Limb (tissue), 2 donors: ENCODE measurements at regions not wholly inside any gene's neighbourhood (a gene's known extent, or its start where the extent isn't known, plus 50 kb on each side); places are given as distances from the start of the nearest gene placed in this dataset.
"Not testable (repeated sequence)": the region's sequence is repeated elsewhere in the genome, so short reads cannot be mapped to it uniquely, and the experiment has no call there.

ENCODE experiments used
- DNase-seq, 2 donors: peaks; one replicate each; pipeline ENCODE4 v3.0.0-alpha.2; 2016; ENCODE audit errors: extremely low spot score in 2 of 2

GRCh38 chr2:126048719-126049118 lies 607.2 kb upstream of the GYPC start:
- DNase-seq = no peak

GRCh38 chr2:126049461-126049860 lies 606.5 kb upstream of the GYPC start:
- no peak for DNase-seq

- DNase-seq = no peak
Measured at GRCh38 chr2:126050991-126051736, 604.8 kb upstream of the GYPC start.

- DNase-seq = not testable (repeated sequence)
Measured at GRCh38 chr2:126051737-126052240, 604.2 kb upstream of the GYPC start.

GRCh38 chr2:126059379-126059778 lies 596.6 kb upstream of the GYPC start:
- no peak for DNase-seq

- DNase-seq = no peak
Measured at GRCh38 chr2:126085011-126085795, 570.8 kb upstream of the GYPC start.

- no peak for DNase-seq
Measured at GRCh38 chr2:126100962-126101361, 555.0 kb upstream of the GYPC start.

- DNase-seq = no peak
Measured at GRCh38 chr2:126106006-126106405, 550.0 kb upstream of the GYPC start.

GRCh38 chr2:126107883-126108282 lies 548.1 kb upstream of the GYPC start:
- DNase-seq = no peak

- DNase-seq = no peak
Measured at GRCh38 chr2:126115975-126116374, 540.0 kb upstream of the GYPC start.

GRCh38 chr2:126117886-126118285 lies 538.1 kb upstream of the GYPC start:
- no peak for DNase-seq

- DNase-seq = no peak
Measured at GRCh38 chr2:126145752-126146151, 510.2 kb upstream of the GYPC start.

GRCh38 chr2:126154256-126154785 lies 501.6 kb upstream of the GYPC start:
- no peak for DNase-seq

- DNase-seq = not testable (repeated sequence)
Measured at GRCh38 chr2:126160950-126161349, 495.0 kb upstream of the GYPC start.

GRCh38 chr2:126172631-126173184 lies 483.2 kb upstream of the GYPC start:
- no peak for DNase-seq

GRCh38 chr2:126175222-126175621 lies 480.7 kb upstream of the GYPC start:
- DNase-seq = no peak

- DNase-seq = no peak
Measured at GRCh38 chr2:126177479-126177878, 478.5 kb upstream of the GYPC start.

GRCh38 chr2:126187668-126188067 lies 468.3 kb upstream of the GYPC start:
- no peak for DNase-seq

GRCh38 chr2:126189527-126189926 lies 466.4 kb upstream of the GYPC start:
- DNase-seq = no peak

GRCh38 chr2:126200538-126200937 lies 455.4 kb upstream of the GYPC start:
- DNase-seq = no peak

GRCh38 chr2:126208266-126208665 lies 447.7 kb upstream of the GYPC start:
- no peak for DNase-seq

GRCh38 chr2:126212735-126213134 lies 443.2 kb upstream of the GYPC start:
- DNase-seq = no peak
